A673 (cell line): ENCODE measurements at regions not wholly inside any gene's neighbourhood (a gene's known extent, or its start where the extent isn't known, plus 50 kb on each side); places are given as distances from the start of the nearest gene placed in this dataset.
"Not testable (repeated sequence)": the region's sequence is repeated elsewhere in the genome, so short reads cannot be mapped to it uniquely, and the experiment has no call there.

Experiments
- BruUV-seq: library from RNA; stranded (reverse); fragments of 400-500 nt; replicated peaks from 2 replicates; lab custom pipeline; 2021; lab: Mats Ljungman, UMichigan
- CTCF ChIA-PET: fragments of 300-600 bp; sonication (Branson Sonifier 250); formaldehyde crosslinking; loops from one replicate; lab custom pipeline; 2022; ENCODE audit warnings: antibody characterized with exemption; lab: Charles Lee
- POLR2A ChIA-PET: fragments of 300-600 bp; sonication (Branson Sonifier 250); formaldehyde crosslinking; loops from one replicate; lab custom pipeline; 2022; ENCODE audit warnings: antibody characterized with exemption; ENCODE audit not compliant: low non-redundant PET; lab: Charles Lee
- DNase-seq: peaks from one replicate; pipeline ENCODE4 v3.0.0-alpha.2; 2015; ENCODE audit warnings: low spot score
- H3K27ac ChIP-seq: fragments of 200-600 bp; sonication (generic); 2 replicates; pipeline ENCODE4 v1.5.1; 2016; ENCODE audit warnings: mixed run types, low read depth, mild to moderate bottlenecking, mixed read lengths, antibody characterized with exemption, low read length; ENCODE audit not compliant: poor library complexity, severe bottlenecking
- H3K27me3 ChIP-seq: fragments of 200-600 bp; sonication (generic); replicated peaks from 2 replicates; pipeline ENCODE4 v1.6.1; 2017; ENCODE audit warnings: mixed run types, low read depth, mild to moderate bottlenecking, mixed read lengths, antibody characterized with exemption, low read length; ENCODE audit not compliant: insufficient read depth, poor library complexity
- H3K36me3 ChIP-seq: fragments of 200-600 bp; sonication (generic); 2 replicates; pipeline ENCODE4 v1.6.1; 2016; ENCODE audit warnings: mixed run types, mild to moderate bottlenecking, mixed read lengths, antibody characterized with exemption, low read length; ENCODE audit not compliant: insufficient read depth, poor library complexity, severe bottlenecking
- H3K4me1 ChIP-seq: fragments of 200-600 bp; sonication (generic); 2 replicates; pipeline ENCODE4 v1.6.1; 2017; ENCODE audit warnings: mixed run types, mild to moderate bottlenecking, mixed read lengths, antibody characterized with exemption, low read length; ENCODE audit not compliant: insufficient read depth, poor library complexity, severe bottlenecking
- H3K4me3 ChIP-seq: fragments of 200-600 bp; sonication (generic); 2 replicates; pipeline ENCODE4 v1.5.1; 2016; ENCODE audit warnings: low read depth, mixed run types, mild to moderate bottlenecking, mixed read lengths, low read length; ENCODE audit not compliant: poor library complexity, severe bottlenecking
- H3K9me3 ChIP-seq: fragments of 200-600 bp; sonication (generic); 2 replicates; pipeline ENCODE4 v1.6.1; 2016; ENCODE audit warnings: mixed run types, low read depth, mild to moderate bottlenecking, mixed read lengths, antibody characterized with exemption, low read length; ENCODE audit not compliant: poor library complexity, severe bottlenecking
- CTCF ChIP-seq: fragments of 300-800, 200-600 bp; sonication (generic); conservative IDR thresholded peaks from 2 replicates; pipeline ENCODE4 v1.5.1; 2017; ENCODE audit warnings: low read depth, mild to moderate bottlenecking, antibody characterized with exemption, low read length, moderate library complexity, mixed read lengths
- EZH2 ChIP-seq: fragments of 200-600 bp; sonication (generic); IDR thresholded peaks from 2 replicates; pipeline ENCODE4 v1.6.1; 2017; ENCODE audit warnings: borderline replicate concordance, low read depth, mild to moderate bottlenecking, mixed read lengths, antibody characterized with exemption, low read length; ENCODE audit not compliant: poor library complexity, severe bottlenecking
- intact Hi-C: fragments of 100-400 bp; cut with micrococcal nuclease; formaldehyde crosslinking; loops from one replicate; pipeline ENCODE4 v1.10.0; 2022; ENCODE audit not compliant: unreplicated experiment

- ChIA-PET CTCF (no interaction called here), POLR2A (no interaction called here)
- TF ChIP-seq CTCF (no peak), EZH2 (no peak)
- H3K27ac ChIP-seq: no peak overlapping the region
- intact Hi-C loops: no loop called here
- H3K4me1 ChIP-seq: no peaks in the 10 kb centered on the region
- BruUV-seq: no TSS peak
- H3K9me3 ChIP-seq: no peaks in the 10 kb centered on the region
- DNase-seq: no peak
- no peaks in the 10 kb centered on the region for H3K36me3 ChIP-seq
- no peak overlapping the region for H3K4me3 ChIP-seq
- no peaks in the 10 kb centered on the region for H3K27me3 ChIP-seq
Measured at GRCh38 chr12:80017261-80017870, 82.0 kb upstream of the OTOGL start.

GRCh38 chr12:80016684-80017083 lies 81.8 kb upstream of the PPP1R12A start:
- POLR2A ChIA-PET: no interaction called here
- BruUV-seq: no TSS peak
- no peaks in the 10 kb centered on the region for H3K27me3 ChIP-seq
- intact Hi-C loops: no loop called here
- no peak overlapping the region for H3K27ac ChIP-seq
- CTCF ChIA-PET: no interaction called here
- TF ChIP-seq CTCF (no peak), EZH2 (no peak)
- no peaks in the 10 kb centered on the region for H3K9me3 ChIP-seq
- no peaks in the 10 kb centered on the region for H3K4me1 ChIP-seq
- no peak overlapping the region for H3K4me3 ChIP-seq
- no peaks in the 10 kb centered on the region for H3K36me3 ChIP-seq
- DNase-seq: no peak

GRCh38 chr12:80015660-80016059 lies 80.8 kb upstream of the PPP1R12A start:
- no peak overlapping the region for H3K4me3 ChIP-seq
- no peak overlapping the region for H3K27ac ChIP-seq
- no peaks in the 10 kb centered on the region for H3K36me3 ChIP-seq
- H3K9me3 ChIP-seq: no peaks in the 10 kb centered on the region
- no peaks in the 10 kb centered on the region for H3K27me3 ChIP-seq
- POLR2A ChIA-PET: no interaction called here
- DNase-seq: no peak
- no peaks in the 10 kb centered on the region for H3K4me1 ChIP-seq
- BruUV-seq: no TSS peak
- intact Hi-C loops: no loop called here
- TF ChIP-seq EZH2 (no peak), CTCF (no peak)
- CTCF ChIA-PET: no interaction called here

- BruUV-seq, H3K9me3 ChIP-seq, H3K27me3 ChIP-seq, intact Hi-C loops, H3K36me3 ChIP-seq, CTCF ChIA-PET, DNase-seq, POLR2A ChIA-PET, H3K4me1 ChIP-seq, H3K27ac ChIP-seq, H3K4me3 ChIP-seq: not testable (repeated sequence)
Measured at GRCh38 chr12:80003744-80004143, 68.8 kb upstream of the PPP1R12A start.
